ENCODE measurements at regions not wholly inside any gene's neighbourhood (a gene's known extent, or its start where the extent isn't known, plus 50 kb on each side); places are given as distances from the start of the nearest gene placed in this dataset.

DNA sequence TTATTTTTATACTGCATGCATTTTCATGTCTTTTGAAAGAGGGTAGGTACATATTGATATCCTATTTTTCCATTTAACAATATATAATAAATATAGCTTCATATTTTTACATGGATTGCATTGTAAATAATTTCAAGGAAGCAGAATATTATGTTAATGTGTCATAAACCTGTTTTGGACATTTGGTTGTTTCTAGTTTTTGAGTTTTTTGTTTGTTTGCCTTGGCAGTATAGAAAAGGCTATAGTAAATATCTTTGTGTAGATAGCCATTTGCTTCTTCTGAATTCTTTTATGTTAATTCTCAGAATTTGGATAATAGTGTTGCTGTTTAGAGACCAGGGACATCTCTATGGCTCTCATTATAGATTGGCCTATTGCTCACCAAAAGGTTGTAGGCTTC, 645.2 kb downstream of the SLC4A3 start:
- Histone ChIP-seq H3K9me3 (ENCODE audit: control insufficient read depth, insufficient read depth, low read length) (no peaks in the 10 kb centered on the region), H3K4me3 (ENCODE audit: low read length) (no peak overlapping the region), H4K20me1 (ENCODE audit: control insufficient read depth, insufficient read depth, low read depth, low read length) (no peaks in the 10 kb centered on the region), H3K9me2 (replicated peaks; ENCODE audit: control insufficient read depth, low read length) (no peaks in the 10 kb centered on the region), H3K27ac (ENCODE audit: low read depth, low read length) (no peak overlapping the region), H3K79me2 (ENCODE audit: control insufficient read depth, low read length) (no peaks in the 10 kb centered on the region), H3K36me3 (ENCODE audit: control insufficient read depth, low read length) (no peaks in the 10 kb centered on the region), H3K4me1 (ENCODE audit: control insufficient read depth, low read length) (no peaks in the 10 kb centered on the region), H3K4me2 (ENCODE audit: low read length) (no peak overlapping the region), H3K27me3 (ENCODE audit: control insufficient read depth, low read length) (no peaks in the 10 kb centered on the region), H3F3A (ENCODE audit: control insufficient read depth, insufficient read depth) (no peaks in the 10 kb centered on the region)
- no peak for TF ChIP-seq EZH2phosphoT487 (IDR thresholded peaks at IDR 0.05; ENCODE audit: borderline replicate concordance, low read length)
- TF ChIP-seq, protein P1, sequence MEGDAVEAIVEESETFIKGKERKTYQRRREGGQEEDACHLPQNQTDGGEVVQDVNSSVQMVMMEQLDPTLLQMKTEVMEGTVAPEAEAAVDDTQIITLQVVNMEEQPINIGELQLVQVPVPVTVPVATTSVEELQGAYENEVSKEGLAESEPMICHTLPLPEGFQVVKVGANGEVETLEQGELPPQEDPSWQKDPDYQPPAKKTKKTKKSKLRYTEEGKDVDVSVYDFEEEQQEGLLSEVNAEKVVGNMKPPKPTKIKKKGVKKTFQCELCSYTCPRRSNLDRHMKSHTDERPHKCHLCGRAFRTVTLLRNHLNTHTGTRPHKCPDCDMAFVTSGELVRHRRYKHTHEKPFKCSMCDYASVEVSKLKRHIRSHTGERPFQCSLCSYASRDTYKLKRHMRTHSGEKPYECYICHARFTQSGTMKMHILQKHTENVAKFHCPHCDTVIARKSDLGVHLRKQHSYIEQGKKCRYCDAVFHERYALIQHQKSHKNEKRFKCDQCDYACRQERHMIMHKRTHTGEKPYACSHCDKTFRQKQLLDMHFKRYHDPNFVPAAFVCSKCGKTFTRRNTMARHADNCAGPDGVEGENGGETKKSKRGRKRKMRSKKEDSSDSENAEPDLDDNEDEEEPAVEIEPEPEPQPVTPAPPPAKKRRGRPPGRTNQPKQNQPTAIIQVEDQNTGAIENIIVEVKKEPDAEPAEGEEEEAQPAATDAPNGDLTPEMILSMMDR (IDR thresholded peaks at IDR 0.05; ENCODE audit: low read depth, low read length, poor library complexity, severe bottlenecking): no peak

DNA sequence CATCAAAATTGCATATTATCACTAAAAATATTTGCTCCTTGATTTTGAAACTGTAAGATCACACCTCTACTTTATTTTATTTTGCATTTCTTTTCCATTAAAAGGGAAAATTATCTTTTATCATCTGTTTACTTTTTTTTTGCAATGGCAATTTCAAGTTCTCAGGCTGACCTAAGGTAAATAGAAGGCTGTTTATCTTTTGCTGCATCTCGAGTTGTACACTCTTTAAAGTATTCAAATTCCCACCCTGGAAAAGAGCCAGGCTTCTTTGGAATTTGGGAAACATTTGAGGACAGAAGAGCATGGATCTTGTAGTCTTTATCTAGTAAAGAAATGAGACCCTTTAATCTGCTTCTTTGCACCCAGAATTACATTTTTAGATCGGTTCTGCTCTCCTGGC, 645.7 kb downstream of the SLC4A3 start:
- no peak overlapping the region for H3K4me2 ChIP-seq (ENCODE audit: low read length)
- no peaks in the 10 kb centered on the region for H3K36me3 ChIP-seq (ENCODE audit: control insufficient read depth, low read length)
- no peak for TF ChIP-seq EZH2phosphoT487 (IDR thresholded peaks at IDR 0.05; ENCODE audit: borderline replicate concordance, low read length)
- TF ChIP-seq, protein P1 (IDR thresholded peaks at IDR 0.05; ENCODE audit: low read depth, low read length, poor library complexity, severe bottlenecking): no peak
- H3K4me3 ChIP-seq (ENCODE audit: low read length): no peak overlapping the region
- H3K79me2 ChIP-seq (ENCODE audit: control insufficient read depth, low read length): no peaks in the 10 kb centered on the region
- no peaks in the 10 kb centered on the region for H3K9me3 ChIP-seq (ENCODE audit: control insufficient read depth, insufficient read depth, low read length)
- H3K4me1 ChIP-seq (ENCODE audit: control insufficient read depth, low read length): no peaks in the 10 kb centered on the region
- H3F3A ChIP-seq (ENCODE audit: control insufficient read depth, insufficient read depth): no peaks in the 10 kb centered on the region
- no peaks in the 10 kb centered on the region for H3K9me2 ChIP-seq (replicated peaks; ENCODE audit: control insufficient read depth, low read length)
- no peak overlapping the region for H3K27ac ChIP-seq (ENCODE audit: low read depth, low read length)
- H4K20me1 ChIP-seq (ENCODE audit: control insufficient read depth, insufficient read depth, low read depth, low read length): no peaks in the 10 kb centered on the region
- H3K27me3 ChIP-seq (ENCODE audit: control insufficient read depth, low read length): no peaks in the 10 kb centered on the region

DNA sequence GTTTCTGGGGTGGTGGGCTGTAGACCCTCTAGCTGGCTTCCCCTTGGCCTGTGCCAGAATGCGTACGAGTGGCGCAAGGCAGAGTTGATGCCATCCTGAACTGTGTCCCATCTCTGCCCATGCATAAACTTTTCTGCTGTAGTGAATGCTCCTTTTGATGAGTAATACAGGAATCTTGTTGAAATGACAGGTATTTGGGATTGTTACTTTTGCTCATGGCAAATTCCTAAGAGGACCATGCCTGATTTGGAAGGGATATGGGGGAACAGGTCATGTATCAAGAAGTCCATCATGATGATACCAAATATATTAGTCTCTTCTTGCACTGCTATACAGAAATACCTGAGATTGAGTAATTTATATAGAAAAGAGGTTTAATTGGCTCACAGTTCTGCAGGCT, 648.0 kb downstream of the SLC4A3 start:
- Histone ChIP-seq H4K20me1 (ENCODE audit: control insufficient read depth, insufficient read depth, low read depth, low read length) (no peaks in the 10 kb centered on the region), H3K4me1 (ENCODE audit: control insufficient read depth, low read length) (no peaks in the 10 kb centered on the region), H3K79me2 (ENCODE audit: control insufficient read depth, low read length) (no peaks in the 10 kb centered on the region), H3F3A (ENCODE audit: control insufficient read depth, insufficient read depth) (no peaks in the 10 kb centered on the region), H3K4me2 (ENCODE audit: low read length) (no peak overlapping the region), H3K36me3 (ENCODE audit: control insufficient read depth, low read length) (no peaks in the 10 kb centered on the region), H3K27me3 (ENCODE audit: control insufficient read depth, low read length) (no peaks in the 10 kb centered on the region), H3K9me2 (replicated peaks; ENCODE audit: control insufficient read depth, low read length) (no peaks in the 10 kb centered on the region), H3K4me3 (ENCODE audit: low read length) (no peak overlapping the region), H3K9me3 (ENCODE audit: control insufficient read depth, insufficient read depth, low read length) (no peaks in the 10 kb centered on the region), H3K27ac (ENCODE audit: low read depth, low read length) (no peak overlapping the region)
- TF ChIP-seq, protein P1 (IDR thresholded peaks at IDR 0.05; ENCODE audit: low read depth, low read length, poor library complexity, severe bottlenecking): no peak
- no peak for TF ChIP-seq EZH2phosphoT487 (IDR thresholded peaks at IDR 0.05; ENCODE audit: borderline replicate concordance, low read length)
